H1 (cell line): ENCODE measurements at regions not wholly inside any gene's neighbourhood (a gene's known extent, or its start where the extent isn't known, plus 50 kb on each side); places are given as distances from the start of the nearest gene placed in this dataset.
A peak's percentile ranks its signal among the peaks of the same experiment; 100 is the strongest.

Experiments
- CTCF ChIA-PET: fragments of 300-600 bp; sonication (Branson Sonifier 250); formaldehyde crosslinking; loops from one replicate; lab custom pipeline; 2021; ENCODE audit not compliant: partially characterized antibody; lab: Charles Lee
- POLR2A ChIA-PET: fragments of 300-600 bp; sonication (Branson Sonifier 250); formaldehyde crosslinking; loops from one replicate; lab custom pipeline; 2021; ENCODE audit warnings: inconsistent platforms; ENCODE audit not compliant: partially characterized antibody; lab: Charles Lee
- DNase-seq, 2 experiments: peaks; one replicate each; pipeline versions ENCODE4 v3.0.0 to v3.0.0-alpha.2; 2010 to 2022; ENCODE audit warnings: low spot score in 2 of 2, low read depth in 1 of 2, mixed read lengths in 1 of 2
- FAIRE-seq: peaks from 2 replicates; lab custom pipeline; 2011; peaks lifted over from hg19 to GRCh38; lab: Jason Lieb, UNC
- H2AFZ ChIP-seq: 2 replicates; pipeline ENCODE4 v1.8.1; 2012; ENCODE audit warnings: low read length, inconsistent platforms
- H2AK5ac ChIP-seq: 2 replicates; pipeline ENCODE4 v1.6.1; 2013; ENCODE audit warnings: low read depth, low read length
- H2BK120ac ChIP-seq: replicated peaks from 2 replicates; pipeline ENCODE3; 2013; ENCODE audit warnings: low read depth, low read length, inconsistent platforms
- H2BK12ac ChIP-seq: 2 replicates; pipeline ENCODE4 v1.6.1; 2013; ENCODE audit warnings: low read depth, low read length
- H2BK15ac ChIP-seq: 2 replicates; pipeline ENCODE4 v1.6.1; 2013; ENCODE audit warnings: low read length
- H2BK20ac ChIP-seq: 2 replicates; pipeline ENCODE4 v1.6.1; 2013; ENCODE audit warnings: low read length
- H2BK5ac ChIP-seq: 2 replicates; pipeline ENCODE4 v1.6.1; 2013; ENCODE audit warnings: low read depth, low read length
- H3K14ac ChIP-seq: 2 replicates; pipeline ENCODE4 v1.6.1; 2013; ENCODE audit warnings: inconsistent platforms; ENCODE audit not compliant: insufficient read length
- H3K18ac ChIP-seq: 2 replicates; pipeline ENCODE4 v1.6.1; 2013; ENCODE audit warnings: low read length; ENCODE audit errors: extremely low read depth
- H3K23ac ChIP-seq: 2 replicates; pipeline ENCODE4 v1.6.1; 2013; ENCODE audit warnings: inconsistent platforms; ENCODE audit not compliant: insufficient read length
- H3K23me2 ChIP-seq: 2 replicates; pipeline ENCODE4 v1.6.1; 2013; ENCODE audit warnings: low read depth, low read length
- H3K27ac ChIP-seq: 2 replicates; pipeline ENCODE4 v1.6.1; 2011; ENCODE audit warnings: low read depth, low read length, inconsistent platforms
- H3K27me3 ChIP-seq, 4 experiments: replicated peaks in 1 of 4; 1 replicate in 1 of 4; 2 replicates in 3 of 4; pipeline versions ENCODE4 v1.6.1 to v1.8.1; 2011 to 2013; ENCODE audit warnings: low read length in 3 of 4, mild to moderate bottlenecking in 3 of 4, inconsistent platforms in 2 of 4, mixed read lengths in 2 of 4, moderate library complexity in 1 of 4; ENCODE audit not compliant: control insufficient read depth in 3 of 4, insufficient read depth in 3 of 4; ENCODE audit errors: extremely low read depth in 1 of 4
- H3K36me3 ChIP-seq, 4 experiments: 2 replicates each; pipeline versions ENCODE4 v1.6.1 to v1.8.1; 2011 to 2013; ENCODE audit warnings: mild to moderate bottlenecking in 4 of 4, low read length in 3 of 4, moderate library complexity in 2 of 4, control low read depth in 1 of 4, inconsistent platforms in 1 of 4; ENCODE audit not compliant: insufficient read depth in 4 of 4, control insufficient read depth in 2 of 4
- H3K4ac ChIP-seq: replicated peaks from 2 replicates; pipeline ENCODE3; 2013; ENCODE audit warnings: low read length, low read depth, mixed read lengths, inconsistent platforms; ENCODE audit not compliant: insufficient read length
- H3K4me1 ChIP-seq, 4 experiments: replicated peaks in 1 of 4; 1 replicate in 1 of 4; 2 replicates in 3 of 4; pipeline versions ENCODE4 v1.6.1 to v1.8.1; 2011 to 2013; ENCODE audit warnings: low read length in 3 of 4, inconsistent platforms in 2 of 4, mixed read lengths in 1 of 4; ENCODE audit not compliant: insufficient read depth in 4 of 4, control insufficient read depth in 3 of 4
- H3K4me2 ChIP-seq, 2 experiments: 2 replicates each; pipeline versions ENCODE4 v1.6.1 to v1.8.1; 2011 to 2013; ENCODE audit warnings: low read depth in 2 of 2, low read length in 2 of 2, control low read depth in 1 of 2, inconsistent platforms in 1 of 2, mild to moderate bottlenecking in 1 of 2; ENCODE audit not compliant: insufficient read depth in 1 of 2
- H3K4me3 ChIP-seq, 4 experiments: fragments of 200-600, 300-600 bp in 1 of 4; sonication (generic), shearing (Covaris generic), sonication (Bioruptor Twin) in 1 of 4; 2 replicates each; pipeline versions ENCODE4 v1.5.1 to v1.8.1; 2011 to 2016; ENCODE audit warnings: low read length in 4 of 4, low read depth in 3 of 4, control low read depth in 2 of 4, inconsistent platforms in 2 of 4, mild to moderate bottlenecking in 2 of 4, mixed read lengths in 1 of 4, moderate library complexity in 1 of 4; ENCODE audit not compliant: insufficient read depth in 2 of 4; ENCODE audit errors: extremely low read depth in 1 of 4
- H3K56ac ChIP-seq: replicated peaks from 2 replicates; pipeline ENCODE3; 2013; ENCODE audit warnings: low read depth, mild to moderate bottlenecking, mixed read lengths, low read length, inconsistent platforms; ENCODE audit not compliant: insufficient read length
- H3K79me1 ChIP-seq: 2 replicates; pipeline ENCODE4 v1.6.1; 2013; ENCODE audit warnings: low read depth, low read length, control low read depth
- H3K79me2 ChIP-seq, 2 experiments: 2 replicates each; pipeline versions ENCODE4 v1.6.1 to v1.8.1; 2012 to 2013; ENCODE audit warnings: low read length in 2 of 2, mild to moderate bottlenecking in 2 of 2, inconsistent platforms in 1 of 2; ENCODE audit not compliant: insufficient read depth in 2 of 2, control insufficient read depth in 1 of 2
- H3K9ac ChIP-seq, 4 experiments: replicated peaks in 1 of 4; 1 replicate in 1 of 4; 2 replicates in 3 of 4; pipeline versions ENCODE4 v1.6.1 to v1.8.1; 2011 to 2013; ENCODE audit warnings: low read depth in 3 of 4, low read length in 3 of 4, control low read depth in 2 of 4, mild to moderate bottlenecking in 2 of 4, moderate library complexity in 2 of 4, inconsistent platforms in 1 of 4; ENCODE audit errors: extremely low read depth in 1 of 4
- H3K9me3 ChIP-seq, 2 experiments: 2 replicates each; pipeline versions ENCODE4 v1.6.1 to v1.8.1; 2012 to 2013; ENCODE audit warnings: mild to moderate bottlenecking in 2 of 2, moderate library complexity in 2 of 2, control low read depth in 1 of 2, inconsistent platforms in 1 of 2, low read depth in 1 of 2, low read length in 1 of 2, mixed read lengths in 1 of 2; ENCODE audit not compliant: insufficient read depth in 2 of 2
- H4K20me1 ChIP-seq, 2 experiments: replicated peaks in 1 of 2; 2 replicates each; pipeline versions ENCODE3 to v1.8.1; 2011 to 2013; ENCODE audit warnings: inconsistent platforms in 2 of 2, low read length in 2 of 2, mild to moderate bottlenecking in 1 of 2; ENCODE audit not compliant: insufficient read depth in 2 of 2, control insufficient read depth in 1 of 2
- H4K5ac ChIP-seq: 2 replicates; pipeline ENCODE4 v1.6.1; 2013; ENCODE audit warnings: low read length, low read depth, mixed read lengths, inconsistent platforms; ENCODE audit not compliant: insufficient read length
- H4K8ac ChIP-seq: 2 replicates; pipeline ENCODE4 v1.8.0; 2013; ENCODE audit warnings: mild to moderate bottlenecking, moderate library complexity, low read length, inconsistent platforms; ENCODE audit not compliant: insufficient read depth; ENCODE audit errors: extremely low read depth
- H4K91ac ChIP-seq: replicated peaks from 2 replicates; pipeline ENCODE3; 2013; ENCODE audit warnings: low read length, mixed read lengths, inconsistent platforms; ENCODE audit not compliant: insufficient read length
- CTCF ChIP-seq, 3 experiments: IDR thresholded peaks; 1 replicate in 2 of 3; 2 replicates in 1 of 3; pipeline versions ENCODE4 v1.5.1 to v1.6.1; 2011; ENCODE audit warnings: low read length in 3 of 3, mild to moderate bottlenecking in 3 of 3, inconsistent platforms in 2 of 3, low read depth in 1 of 3, moderate library complexity in 1 of 3; ENCODE audit not compliant: insufficient read depth in 1 of 3; ENCODE audit errors: control extremely low read depth in 1 of 3
- RAD21 ChIP-seq, 2 experiments: IDR thresholded peaks in 1 of 2; conservative IDR thresholded peaks in 1 of 2; 2 replicates each; pipeline ENCODE4 v1.6.1; 2011; ENCODE audit warnings: low read depth in 2 of 2, low read length in 2 of 2, improper control_type of control experiment in 1 of 2, inconsistent platforms in 1 of 2, mild to moderate bottlenecking in 1 of 2, moderate library complexity in 1 of 2
- SRF ChIP-seq: IDR thresholded peaks from 2 replicates; pipeline ENCODE4 v1.6.1; 2011; ENCODE audit warnings: mild to moderate bottlenecking, low read depth, low read length, moderate library complexity
- WGBS, 2 experiments: shearing (Covaris generic) in 1 of 2; methylation state at CpG; one replicate each; pipeline versions ENCODE4 v1.1.6 to v1.1.7; 2013 to 2015; ENCODE audit warnings: low lambda C conversion rate in 2 of 2, mixed read lengths in 2 of 2, inconsistent platforms in 1 of 2, low coverage in 1 of 2, missing lambda C conversion rate in 1 of 2; ENCODE audit not compliant: insufficient replicate concordance in 2 of 2, insufficient coverage in 1 of 2, insufficient read length in 1 of 2; ENCODE audit errors: extremely low coverage in 1 of 2, missing lambda C conversion rate in 1 of 2; 5-methylcytosine and 5-hydroxymethylcytosine counted together

- no peaks in the 10 kb centered on the region for H3K79me1 ChIP-seq
- no peak overlapping the region for H3K4me2 ChIP-seq
- CTCF ChIA-PET = interaction anchor here (1.2 kb wide), 2 partner anchors 36 to 177 kb away, joined by 3 to 4 read pairs; no protein-coding TSS in a partner anchor
- H3K79me2 ChIP-seq = no peaks in the 10 kb centered on the region
- H3K23me2 ChIP-seq = no peaks in the 10 kb centered on the region
- peak; percentile 15 to 36 (median 27) for TF ChIP-seq CTCF (IDR thresholded peaks at IDR 0.05; ENCODE audit: control extremely low read depth in 1 of 3, insufficient read depth in 1 of 3, low read depth in 1 of 3, low read length in 3 of 3)
- TF ChIP-seq RAD21 (IDR thresholded peaks at IDR 0.05 in 1 of 2, conservative IDR thresholded peaks at IDR 0.05 in 1 of 2; ENCODE audit: low read depth in 2 of 2, low read length in 2 of 2) = peak; percentile 63 to 70
- no peak for TF ChIP-seq SRF
- no peak overlapping the region for H2BK15ac ChIP-seq
- H2BK12ac ChIP-seq = no peak overlapping the region
- no peaks in the 10 kb centered on the region for H3K36me3 ChIP-seq
- POLR2A ChIA-PET = no interaction called here
- no peak overlapping the region for H3K4ac ChIP-seq
- no peak overlapping the region for H3K27ac ChIP-seq
- peaks cover 0 to 1% of the 10 kb centered on the region in 2 experiments for H4K20me1 ChIP-seq
- H3K4me3 ChIP-seq = no peak overlapping the region
- H3K9me3 ChIP-seq = no peaks in the 10 kb centered on the region
- H3K9ac ChIP-seq = no peak overlapping the region
- FAIRE-seq = no peak
- H2BK120ac ChIP-seq = no peak overlapping the region
- H2AFZ ChIP-seq = no peak overlapping the region
- no peak overlapping the region for H4K91ac ChIP-seq
- 80% methylated on average over 5 of the region's 5 CpGs; no CpG with 5 or more reads in 1 of the 2 experiments for WGBS, 2 experiments
- H3K27me3 ChIP-seq = no peaks in the 10 kb centered on the region
- no peak overlapping the region for H3K23ac ChIP-seq
- H3K18ac ChIP-seq = 0 out of 2 replicates have a peak overlapping the region, but pooled peaks have one; percentile 27
- H4K5ac ChIP-seq = no peak overlapping the region
- no peak overlapping the region for H3K14ac ChIP-seq
- no peak overlapping the region for H2BK20ac ChIP-seq
- no peak overlapping the region for H2AK5ac ChIP-seq
- peaks cover 0 to 6% (median 2%) of the 10 kb centered on the region in 4 experiments for H3K4me1 ChIP-seq
- no peak overlapping the region for H3K56ac ChIP-seq
- no peak overlapping the region for H4K8ac ChIP-seq
- no peak overlapping the region; the same call in 1 of the 2 replicates for H2BK5ac ChIP-seq
- no peak for DNase-seq
Measured at GRCh38 chr2:129885735-129886134, 93.7 kb upstream of the RAB6C start.
